Dermis microvascular lymphatic vessel endothelial cell (primary cell): ENCODE measurements at regions not wholly inside any gene's neighbourhood (a gene's known extent, or its start where the extent isn't known, plus 50 kb on each side); places are given as distances from the start of the nearest gene placed in this dataset.
A peak's percentile ranks its signal among the peaks of the same experiment; 100 is the strongest.

Experiments used
- DNase-seq, 2 donors: peaks; one replicate each; pipeline versions ENCODE4 v3.0.0 to v3.0.0-alpha.2; 2010; ENCODE audit warnings: low read depth in 2 of 2

DNA sequence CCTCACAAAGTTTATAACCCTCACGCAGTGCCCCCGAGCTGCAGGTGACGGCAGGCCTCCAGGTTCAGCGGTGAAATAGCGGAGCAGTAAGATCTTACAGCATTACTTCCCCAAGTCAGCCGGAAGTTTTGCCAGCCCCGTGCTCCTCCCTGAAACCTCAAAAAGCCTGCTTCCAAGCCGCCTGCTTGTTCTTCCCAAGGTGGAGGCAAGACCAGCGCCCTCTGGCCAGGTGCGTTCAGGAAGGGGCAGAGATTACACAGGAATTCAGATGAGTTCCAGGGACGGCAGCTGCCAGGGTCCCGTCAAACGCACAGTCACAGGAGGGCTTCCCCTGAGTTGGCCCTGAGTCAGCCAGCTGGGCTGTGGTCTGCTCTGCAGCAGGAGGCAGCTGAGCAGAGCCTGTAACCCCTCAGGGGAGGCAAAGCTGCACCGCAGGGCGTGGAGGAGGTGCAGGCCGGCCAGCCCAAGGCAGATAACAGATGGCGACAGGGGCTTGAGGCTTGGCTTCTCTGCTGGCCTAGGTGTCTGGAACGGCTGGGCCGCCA is 124.1 kb upstream of the RPS6KA2 start:
- no peak for DNase-seq

DNA sequence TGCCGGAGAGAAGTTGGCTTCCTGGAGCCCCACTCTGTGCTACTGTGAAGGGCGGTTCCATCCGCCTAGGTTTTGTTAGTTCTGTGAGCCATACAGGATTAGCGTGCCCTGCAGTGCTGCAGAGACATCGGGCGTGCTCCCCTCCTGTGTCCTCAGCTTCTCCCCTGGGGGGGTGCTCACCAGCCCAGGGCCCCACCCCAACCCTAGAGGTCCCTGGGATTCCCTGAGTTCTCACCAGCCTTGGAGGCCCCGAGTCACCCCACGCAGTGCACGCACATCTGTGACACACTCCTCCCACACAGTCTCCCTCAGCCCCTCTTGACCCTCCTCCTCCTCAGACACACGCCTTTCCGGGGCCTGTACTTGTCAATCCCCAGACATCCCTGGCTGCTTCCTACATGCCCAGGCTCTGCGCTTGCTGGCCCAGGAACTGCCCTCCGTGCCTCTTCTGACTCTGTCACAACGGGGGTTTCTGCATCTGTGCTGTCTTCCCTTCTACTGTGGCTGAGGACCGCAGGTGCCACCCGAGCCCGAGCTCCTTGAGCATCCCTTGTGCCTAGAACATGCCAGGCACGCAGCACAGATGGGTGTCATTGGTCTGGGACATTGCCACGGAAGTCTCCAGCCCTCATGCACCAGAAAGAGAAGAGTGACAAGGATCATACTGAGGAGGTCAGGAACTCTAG is 123.2 kb upstream of the RPS6KA2 start:
- DNase-seq = no peak

DNA sequence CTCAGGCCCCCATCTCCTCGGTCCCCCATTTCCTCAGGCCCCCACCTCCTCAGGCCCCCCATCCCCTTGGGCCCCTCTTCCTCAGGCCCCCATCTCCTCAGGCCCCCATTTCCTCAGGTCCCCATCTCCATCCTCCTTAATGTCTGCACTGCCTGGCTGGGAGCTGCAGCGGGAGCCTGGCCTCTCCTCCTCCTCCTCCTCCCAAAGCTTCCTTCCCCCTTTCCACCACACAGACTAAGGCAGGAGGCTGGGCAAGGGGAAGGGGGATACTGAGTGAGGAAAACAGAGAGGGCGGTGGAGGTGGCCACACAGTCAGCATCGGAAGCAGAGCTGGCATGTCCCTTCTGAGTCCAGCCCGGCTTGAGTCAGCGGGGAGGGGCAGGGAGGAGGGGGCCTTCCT is 122.6 kb upstream of the RPS6KA2 start:
- DNase-seq = no peak

DNA sequence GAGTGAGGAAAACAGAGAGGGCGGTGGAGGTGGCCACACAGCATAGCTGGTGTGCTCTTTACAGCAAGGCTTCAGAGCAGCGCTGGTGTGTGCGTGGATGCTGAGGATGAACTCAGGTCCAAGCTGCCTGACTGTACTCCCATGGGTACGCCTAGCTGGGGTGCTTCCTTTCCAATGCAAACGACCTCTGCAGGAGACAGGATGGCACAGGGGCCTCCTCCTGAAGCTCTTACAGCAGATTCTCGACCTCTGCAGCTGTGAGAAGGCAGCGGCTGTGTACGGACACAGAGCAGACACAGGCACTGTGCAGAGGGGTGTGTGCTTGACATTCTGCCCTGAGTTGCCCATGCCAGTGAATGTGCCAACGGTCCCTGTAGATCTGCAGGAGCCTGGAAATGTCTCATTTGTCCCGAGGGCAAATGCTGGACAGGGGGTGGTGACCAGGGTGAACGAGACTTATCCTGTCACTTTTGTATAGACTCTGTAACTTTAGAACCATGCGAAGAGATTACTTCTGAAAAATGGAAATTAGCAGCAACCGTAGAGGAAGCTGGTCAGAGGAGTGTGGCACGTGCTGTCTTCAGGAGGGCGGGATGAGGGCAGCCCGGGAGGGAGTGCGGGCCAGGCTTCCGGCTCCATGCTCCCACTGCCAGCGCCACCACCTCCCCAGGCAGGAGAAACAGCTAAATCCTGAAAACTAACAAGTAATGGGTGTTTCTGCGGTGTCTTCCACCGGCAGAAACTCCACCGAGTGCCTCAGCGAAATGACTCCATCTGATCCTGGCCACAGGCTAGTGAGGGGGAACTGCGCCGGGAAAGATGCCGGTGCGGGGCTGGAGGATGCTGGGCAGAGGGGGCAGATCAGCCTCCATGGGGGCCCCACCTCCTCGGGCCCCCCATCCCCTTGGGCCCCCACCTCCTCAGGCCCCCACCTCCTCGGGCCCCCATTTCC is 120.9 kb upstream of the RPS6KA2 start:
- DNase-seq = no peak

DNA sequence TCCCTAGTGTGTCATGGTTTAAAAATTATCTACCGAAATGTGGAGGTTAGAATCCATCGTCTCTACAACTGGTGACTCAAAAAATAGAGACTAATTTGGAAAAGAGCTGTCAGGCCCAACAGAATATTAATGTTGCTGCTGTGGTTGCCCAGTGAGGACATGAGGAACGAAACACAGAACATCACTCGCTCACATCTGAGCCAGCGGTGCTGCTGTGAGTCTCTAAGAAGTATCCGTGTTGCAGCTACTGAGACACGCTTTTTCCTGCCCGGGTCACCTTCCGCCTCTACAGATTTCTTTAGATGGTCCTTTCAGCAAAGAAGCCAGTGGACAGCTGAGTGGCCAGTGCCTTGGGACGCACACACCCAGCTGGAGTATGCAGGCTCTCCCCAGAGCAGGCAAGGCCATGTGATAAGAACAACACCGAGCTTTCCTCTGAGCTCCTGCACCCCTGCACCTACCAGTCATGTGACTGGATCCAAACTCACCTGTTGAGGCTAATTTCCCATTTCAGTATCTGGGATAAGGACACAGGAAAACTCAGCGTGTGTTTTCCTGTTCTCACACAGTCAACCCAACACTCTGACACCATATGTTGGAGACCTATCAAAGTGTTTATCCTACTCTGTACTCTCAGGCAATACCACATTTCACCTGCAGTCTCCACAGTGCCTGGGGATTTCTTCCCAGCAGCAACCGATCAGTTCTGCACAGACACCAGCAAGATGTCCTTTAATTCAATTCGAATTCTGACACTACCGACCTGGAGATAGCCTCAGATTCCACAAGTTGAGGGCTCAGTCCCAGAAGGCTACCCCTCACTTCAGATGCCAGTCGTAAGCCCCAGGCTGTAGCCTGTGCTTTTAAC is 119.0 kb upstream of the RPS6KA2 start:
- no peak for DNase-seq

DNA sequence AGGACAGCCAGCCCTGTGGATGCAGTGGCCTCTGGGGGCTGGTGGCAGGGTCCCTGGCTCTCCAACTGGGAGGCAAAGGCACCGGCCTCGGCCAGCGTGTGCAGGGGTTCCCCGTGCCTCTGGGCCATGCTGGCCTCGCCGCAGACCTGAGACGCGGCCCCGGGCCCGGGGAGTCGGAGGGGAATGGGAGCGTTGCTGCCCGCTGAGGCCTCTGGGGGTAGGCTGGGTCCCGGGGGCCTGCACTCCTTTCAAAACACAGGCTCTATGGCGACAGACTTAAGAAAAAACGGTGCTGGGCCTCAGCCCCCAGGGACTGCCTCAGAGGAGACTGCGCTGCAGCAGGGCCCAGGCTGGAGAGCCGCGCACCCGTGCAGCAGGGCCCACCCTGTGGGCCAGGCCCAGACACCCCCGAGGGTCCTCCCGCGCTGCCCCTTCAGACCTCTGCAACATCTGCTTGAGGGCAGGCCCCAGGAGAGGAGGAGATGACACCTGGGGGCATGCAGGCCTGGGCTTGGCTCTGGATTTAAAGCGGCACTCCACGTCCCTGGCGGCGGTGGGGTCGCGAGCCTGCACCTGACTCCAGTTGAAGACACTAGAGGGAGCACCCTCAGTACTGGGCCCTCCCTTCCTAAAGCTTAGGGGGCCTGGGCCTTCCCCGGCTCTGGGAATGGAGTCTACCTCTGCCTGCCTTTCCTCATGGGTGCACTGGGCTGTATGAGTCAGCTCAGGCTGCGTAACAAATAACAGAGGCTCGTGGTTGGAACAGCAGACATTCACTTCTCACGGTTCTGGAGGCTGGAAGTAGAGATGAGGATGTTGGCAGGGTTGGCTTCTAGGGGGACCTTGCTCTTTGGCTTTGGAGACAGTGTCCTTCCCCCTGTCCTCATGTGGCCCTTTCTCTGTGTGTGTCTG is 117.4 kb upstream of the RPS6KA2 start:
- no peak for DNase-seq

DNA sequence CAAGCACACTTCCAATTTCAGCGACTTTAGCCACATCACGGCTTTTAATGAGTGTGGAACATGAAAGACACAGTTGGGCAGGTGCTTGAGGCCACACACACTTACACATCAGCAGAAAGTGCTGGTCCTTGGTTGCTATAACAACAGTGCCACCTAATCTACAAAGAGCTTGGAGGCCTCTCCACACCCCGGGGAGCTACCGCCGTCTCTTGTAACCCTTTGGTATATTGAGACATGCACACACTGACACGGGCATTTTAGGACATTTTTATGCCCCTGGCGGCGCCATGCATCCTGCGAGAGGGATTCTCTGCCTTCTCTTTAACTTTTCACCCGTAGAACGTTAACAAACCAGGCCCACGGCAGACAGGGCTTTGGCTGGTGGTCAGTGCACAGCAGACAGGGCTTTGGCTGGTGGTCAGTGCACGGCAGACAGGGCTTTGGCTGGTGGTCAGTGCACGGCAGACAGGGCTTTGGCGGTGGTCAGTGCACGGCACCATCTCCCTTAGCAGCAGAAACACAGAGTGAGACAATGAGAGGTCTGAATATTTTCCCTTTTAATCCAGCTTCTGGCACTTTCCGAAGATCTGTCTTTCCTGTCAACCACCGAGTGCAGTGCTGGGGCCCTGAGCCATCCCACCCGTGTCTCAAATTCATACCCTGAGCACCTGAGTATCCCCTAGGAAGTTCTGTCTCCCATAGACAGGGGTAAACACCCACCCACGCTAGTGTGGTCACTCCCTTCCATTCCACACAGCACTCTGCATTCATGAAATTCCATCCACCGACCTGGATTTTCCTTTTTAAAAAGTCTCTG is 116.6 kb upstream of the RPS6KA2 start:
- DNase-seq = no peak

DNA sequence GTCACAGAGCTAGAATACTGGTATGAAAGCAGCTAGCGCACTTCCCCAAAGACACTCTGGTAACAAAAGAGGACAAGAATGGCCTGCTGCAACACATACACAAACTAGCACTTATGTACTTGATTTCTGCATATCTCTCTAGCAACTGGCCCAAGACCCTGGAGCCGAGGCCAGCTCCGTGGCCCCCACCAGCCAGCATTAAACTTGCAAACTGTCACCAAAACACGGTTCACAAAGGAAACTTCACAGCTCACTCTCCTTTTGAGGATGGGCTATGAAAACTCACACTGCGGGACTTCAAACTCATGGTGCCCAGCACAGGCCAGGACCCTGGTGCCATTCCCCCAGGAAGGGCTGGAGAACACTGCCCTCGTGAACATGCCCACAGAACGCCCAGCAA is 115.9 kb upstream of the RPS6KA2 start:
- DNase-seq = no peak

DNA sequence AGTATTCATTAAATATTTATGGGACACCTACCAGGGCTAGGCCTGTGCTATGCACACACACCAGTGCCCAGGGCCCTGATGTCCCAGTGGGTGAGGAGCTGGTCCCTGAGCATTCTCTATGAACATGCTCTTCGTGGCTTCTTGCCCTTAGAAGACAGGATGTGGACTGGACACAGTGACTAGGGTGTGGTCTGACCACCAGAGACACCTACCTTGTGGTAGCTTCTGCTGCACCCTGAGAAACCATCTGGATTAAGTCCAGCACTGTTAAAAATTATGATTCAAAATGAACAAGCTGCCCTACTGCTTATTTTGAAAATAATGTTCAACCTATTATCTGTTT is 112.9 kb upstream of the RPS6KA2 start:
- DNase-seq = no peak

DNA sequence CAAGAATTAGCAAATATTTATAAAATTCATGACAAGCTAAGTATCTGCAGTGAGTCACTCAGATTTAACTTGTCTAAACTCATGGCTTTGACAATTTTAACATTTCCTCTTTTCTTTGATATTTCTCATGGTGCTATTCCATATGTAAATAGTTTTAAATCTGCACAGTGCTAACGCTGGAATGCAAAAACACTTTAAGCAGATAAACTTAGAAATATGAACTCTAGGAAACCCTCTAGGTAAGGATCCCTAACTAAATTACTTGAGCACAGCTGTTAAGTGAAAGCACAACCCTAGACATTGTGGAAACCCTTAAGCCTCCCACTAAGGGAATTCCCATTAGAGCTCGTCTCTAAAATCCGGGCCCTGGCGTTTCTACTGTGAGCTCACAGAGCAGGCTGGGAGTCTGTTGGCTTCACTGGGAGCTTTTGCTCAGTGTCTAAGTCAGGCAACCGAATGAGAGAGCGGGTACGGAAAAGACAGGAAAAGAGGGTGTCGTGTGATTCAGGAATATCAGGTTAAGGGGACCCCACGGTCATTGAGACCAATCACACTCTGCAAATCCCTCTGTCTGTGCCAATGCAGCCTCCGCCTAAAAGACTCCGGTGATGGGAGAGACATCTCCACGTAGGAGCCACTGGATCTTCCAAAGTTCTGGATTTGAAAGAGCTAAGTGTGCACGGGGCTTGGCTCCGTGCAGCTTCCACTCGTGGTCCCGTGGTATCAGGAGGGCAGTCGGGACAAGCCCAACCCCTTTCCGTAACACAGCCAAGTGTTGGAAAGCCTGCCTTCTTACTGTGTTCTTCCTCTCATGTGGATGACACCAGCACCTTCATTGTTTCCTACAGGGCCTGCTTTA is 112.3 kb upstream of the RPS6KA2 start:
- DNase-seq = no peak

DNA sequence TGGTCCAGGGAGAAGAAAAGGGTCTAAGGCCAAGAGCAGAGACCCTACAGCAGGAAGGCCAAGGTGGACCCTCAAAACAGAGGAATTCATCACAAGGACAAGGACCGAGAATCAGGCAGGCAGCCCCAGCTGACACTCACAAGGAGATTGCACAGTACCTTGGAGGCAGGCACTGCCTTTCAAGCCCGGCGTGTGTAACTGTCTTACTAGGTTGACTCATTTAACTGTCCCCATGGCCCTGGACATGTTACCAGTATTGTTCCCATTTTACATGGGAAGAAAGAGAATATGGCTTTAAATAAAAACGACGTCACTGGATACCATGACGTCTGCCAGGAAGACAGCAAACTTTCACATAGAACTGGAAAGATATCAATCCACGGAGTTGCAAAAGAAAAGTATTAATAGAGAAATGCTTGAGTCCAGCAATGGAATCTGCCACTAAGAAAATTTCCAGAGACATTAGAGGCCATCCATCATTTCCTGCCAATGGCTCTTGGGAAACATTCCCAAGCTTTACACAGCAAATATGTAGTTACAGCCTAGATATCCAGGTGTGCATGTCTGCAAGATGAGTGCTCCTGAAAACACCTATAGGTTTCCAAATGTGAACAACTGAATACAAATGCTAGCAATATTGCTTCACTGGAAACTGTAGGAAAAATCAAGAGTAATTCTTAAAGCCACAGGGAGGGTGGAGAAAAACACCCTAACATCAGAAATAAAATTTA is 111.5 kb upstream of the RPS6KA2 start:
- no peak for DNase-seq

DNA sequence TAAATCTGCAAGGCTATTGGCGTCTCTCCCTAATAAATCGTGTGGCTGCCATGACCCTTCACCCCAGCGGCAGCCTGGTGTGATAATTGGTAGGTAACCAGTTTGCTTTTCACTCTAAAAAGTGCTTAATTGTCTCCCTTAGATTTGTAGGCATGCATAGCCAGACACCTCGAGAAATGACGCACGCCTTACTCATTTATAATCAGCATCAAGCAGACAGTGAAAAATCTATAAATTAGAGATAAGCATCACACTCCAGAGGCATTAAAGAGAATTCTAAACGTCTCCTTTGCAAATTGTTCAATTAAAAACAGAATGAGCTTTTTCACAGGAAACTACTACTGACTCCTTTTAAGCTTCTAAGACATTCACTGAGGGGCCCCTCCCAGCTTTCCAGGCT is 110.2 kb upstream of the RPS6KA2 start:
- peak in 1 of 2 donors; percentile 57 for DNase-seq

DNA sequence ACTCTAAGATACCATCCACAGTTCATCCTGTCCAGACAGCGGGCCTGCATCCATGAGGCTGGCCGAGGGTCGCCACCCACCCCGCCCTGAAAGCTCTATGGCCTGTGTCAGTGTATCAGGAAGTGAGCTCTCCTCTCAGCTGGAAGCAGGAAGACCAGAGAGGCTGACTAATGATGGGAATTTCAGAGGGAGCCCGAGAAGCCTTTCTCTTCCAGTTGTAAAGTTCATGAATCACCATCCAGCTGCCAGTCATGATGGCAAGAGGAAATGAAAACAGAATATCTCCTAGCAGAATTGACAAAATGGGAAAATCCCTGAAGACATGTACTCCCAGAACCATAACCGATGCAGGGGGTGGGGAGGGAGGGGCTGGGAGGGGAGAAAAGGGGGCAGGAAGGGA is 109.6 kb upstream of the RPS6KA2 start:
- peak; percentile 65 to 93 for DNase-seq

DNA sequence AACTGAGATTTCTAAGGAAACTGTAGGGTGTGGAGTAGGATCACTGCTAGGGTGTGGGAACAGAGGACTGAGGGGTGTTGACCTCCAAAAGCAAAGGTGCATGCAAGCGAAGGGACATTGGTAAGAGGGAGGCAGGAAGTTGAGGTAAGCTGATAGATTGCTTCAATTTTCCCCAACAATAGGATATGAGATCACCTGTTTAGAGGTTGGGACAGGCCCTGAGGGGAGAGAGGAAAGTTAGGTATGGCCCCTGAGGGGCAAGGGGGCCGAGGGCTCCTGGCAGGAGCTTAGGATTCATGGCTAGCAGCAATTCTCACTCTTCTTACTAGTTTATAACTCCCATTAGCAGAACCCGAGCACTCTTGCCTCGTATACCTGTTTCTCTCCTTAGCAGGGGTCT is 106.8 kb upstream of the RPS6KA2 start:
- no peak for DNase-seq

DNA sequence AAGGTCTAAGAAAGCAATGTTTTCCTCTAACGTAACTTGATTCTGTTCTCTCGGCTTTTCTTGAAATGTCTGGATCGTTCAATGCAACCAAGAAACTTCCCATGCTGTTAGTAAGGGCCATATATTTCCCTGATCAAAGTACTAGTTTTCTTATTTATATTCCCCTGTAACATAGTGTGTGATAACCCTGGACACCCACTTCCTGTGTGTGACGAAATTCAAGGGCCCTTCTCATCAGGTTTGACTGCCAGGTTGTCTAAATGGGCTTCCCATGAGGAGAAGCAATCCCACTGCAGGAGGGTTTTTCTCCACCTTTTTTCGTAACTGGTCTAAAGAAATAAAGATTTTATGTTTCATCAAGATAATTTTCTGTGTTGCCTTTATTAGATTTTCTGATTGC is 102.6 kb upstream of the RPS6KA2 start:
- no peak for DNase-seq

DNA sequence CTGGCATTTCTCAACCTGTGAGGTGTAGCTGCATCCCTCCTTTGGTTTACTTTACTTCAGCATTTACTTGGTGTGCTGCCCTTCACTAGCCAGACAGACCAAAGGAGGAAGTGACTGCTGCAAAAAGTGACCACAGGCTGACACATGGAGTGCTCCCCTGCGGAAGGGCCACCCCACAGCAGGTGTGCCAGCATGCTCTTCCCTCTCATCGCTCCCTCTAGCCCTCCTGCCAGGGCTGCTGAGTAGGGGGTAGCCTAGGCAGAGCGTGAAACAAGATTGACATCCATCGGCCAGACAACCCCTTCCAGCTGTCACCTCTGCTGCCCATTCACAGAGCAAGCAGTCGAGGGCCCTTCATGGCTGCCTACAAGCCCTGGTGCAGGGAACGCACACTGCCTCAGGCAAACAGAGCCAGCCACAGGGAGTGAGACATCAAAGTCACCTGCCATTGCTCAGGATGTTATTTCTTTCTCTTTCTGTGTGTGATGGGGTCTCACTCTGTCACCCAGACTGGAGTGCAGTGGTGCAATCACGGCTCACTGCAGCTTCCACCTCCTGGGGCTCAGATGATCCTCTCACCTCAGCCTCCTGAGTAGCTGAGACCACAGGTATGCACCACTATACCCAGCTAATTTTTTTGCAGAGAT is 102.0 kb upstream of the RPS6KA2 start:
- DNase-seq = no peak

DNA sequence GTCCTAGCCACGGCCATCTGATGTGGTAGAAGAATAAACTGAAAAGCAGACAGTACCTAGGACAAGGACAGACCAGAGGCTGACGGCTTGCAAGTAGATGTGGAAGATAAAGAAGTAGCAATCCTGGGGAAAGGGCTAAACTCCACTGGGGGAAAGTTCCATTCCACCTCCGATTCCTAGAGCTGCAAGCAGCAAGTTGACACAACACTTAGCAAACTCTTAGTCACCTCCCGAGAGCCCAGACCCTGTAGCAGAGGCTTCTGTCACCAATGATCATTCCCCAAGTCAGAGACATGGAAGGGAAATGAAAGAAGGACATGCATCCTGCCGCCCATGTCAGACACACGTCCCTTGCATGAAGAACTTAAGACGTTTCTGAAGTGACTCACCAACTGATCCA is 99.2 kb upstream of the RPS6KA2 start:
- DNase-seq = no peak

DNA sequence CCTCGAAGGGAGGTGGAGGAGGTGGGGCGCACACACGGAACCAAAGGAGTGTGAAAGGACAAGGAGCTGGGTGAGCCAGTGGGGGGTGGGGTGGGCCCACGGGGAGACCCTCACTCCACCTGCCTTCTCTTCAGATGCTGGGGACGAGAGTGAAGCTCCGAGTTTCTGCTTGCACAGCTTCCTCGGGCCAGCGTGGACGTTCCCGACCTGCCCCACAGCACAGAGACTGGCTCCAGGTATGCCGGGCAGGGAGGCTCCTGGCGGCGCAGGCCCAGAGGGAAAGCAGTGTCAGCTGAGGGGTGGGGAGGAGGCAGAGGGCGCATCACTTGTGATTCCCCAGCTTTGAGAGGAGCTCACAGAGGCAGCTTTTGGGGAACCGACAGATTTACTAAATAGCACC is 98.5 kb upstream of the RPS6KA2 start:
- no peak for DNase-seq
